ENCODE measurements at regions not wholly inside any gene's neighbourhood (a gene's known extent, or its start where the extent isn't known, plus 50 kb on each side); places are given as distances from the start of the nearest gene placed in this dataset.
A peak's percentile ranks its signal among the peaks of the same experiment; 100 is the strongest.

DNA sequence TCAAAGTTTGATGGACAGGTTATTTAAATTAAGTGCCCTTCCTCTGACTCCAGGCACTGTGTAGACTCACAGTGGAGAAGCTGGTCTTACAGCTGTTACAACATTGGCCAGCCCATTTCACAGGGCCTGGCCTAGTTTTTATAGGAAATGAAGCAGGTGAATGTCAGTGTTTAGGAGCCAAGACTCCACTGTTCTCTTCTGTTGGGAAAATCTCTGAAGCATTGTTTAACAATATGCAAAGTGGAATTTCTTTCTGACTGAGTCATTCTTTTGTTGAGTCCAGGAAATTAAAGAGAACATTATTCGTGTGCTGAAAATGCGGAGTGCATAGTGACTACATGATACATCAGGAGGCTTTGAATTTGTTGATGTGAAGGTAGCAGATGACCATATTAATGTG, 64.7 kb downstream of the ARRDC4 start:
- peak; percentile 84 for DNase-seq (ENCODE audit: low read depth)

GRCh38 chr15:98034731-98035130, 74.2 kb downstream of the ARRDC4 start:
- no peak for DNase-seq (ENCODE audit: low read depth)

DNA sequence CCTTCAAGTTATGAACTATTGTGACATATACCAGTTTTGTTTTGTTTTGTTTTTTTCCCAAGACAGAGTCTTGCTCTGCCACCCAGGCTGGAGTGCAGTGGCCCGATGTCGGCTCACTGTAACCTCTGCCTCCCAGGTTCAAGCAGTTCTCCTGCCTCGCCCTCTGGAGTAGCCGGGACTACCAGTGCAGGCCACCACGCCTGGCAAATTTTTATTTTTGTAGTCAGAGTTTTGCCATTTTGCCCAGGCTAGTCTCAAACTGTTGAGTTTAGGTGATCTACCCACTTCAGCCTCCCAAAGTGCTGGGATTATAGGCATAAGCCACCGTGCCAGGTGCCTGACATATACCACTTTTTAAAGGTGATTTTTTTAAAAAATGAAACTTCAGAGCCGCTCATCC, 74.6 kb downstream of the ARRDC4 start:
- DNase-seq (ENCODE audit: low read depth) = no peak

GRCh38 chr15:98035577-98036010, 75.1 kb downstream of the ARRDC4 start:
- DNase-seq (ENCODE audit: low read depth) = no peak

GRCh38 chr15:98039596-98039995, 79.1 kb downstream of the ARRDC4 start:
- DNase-seq (ENCODE audit: low read depth) = no peak

GRCh38 chr15:98040146-98040545, 79.6 kb downstream of the ARRDC4 start:
- no peak for DNase-seq (ENCODE audit: low read depth)

DNA sequence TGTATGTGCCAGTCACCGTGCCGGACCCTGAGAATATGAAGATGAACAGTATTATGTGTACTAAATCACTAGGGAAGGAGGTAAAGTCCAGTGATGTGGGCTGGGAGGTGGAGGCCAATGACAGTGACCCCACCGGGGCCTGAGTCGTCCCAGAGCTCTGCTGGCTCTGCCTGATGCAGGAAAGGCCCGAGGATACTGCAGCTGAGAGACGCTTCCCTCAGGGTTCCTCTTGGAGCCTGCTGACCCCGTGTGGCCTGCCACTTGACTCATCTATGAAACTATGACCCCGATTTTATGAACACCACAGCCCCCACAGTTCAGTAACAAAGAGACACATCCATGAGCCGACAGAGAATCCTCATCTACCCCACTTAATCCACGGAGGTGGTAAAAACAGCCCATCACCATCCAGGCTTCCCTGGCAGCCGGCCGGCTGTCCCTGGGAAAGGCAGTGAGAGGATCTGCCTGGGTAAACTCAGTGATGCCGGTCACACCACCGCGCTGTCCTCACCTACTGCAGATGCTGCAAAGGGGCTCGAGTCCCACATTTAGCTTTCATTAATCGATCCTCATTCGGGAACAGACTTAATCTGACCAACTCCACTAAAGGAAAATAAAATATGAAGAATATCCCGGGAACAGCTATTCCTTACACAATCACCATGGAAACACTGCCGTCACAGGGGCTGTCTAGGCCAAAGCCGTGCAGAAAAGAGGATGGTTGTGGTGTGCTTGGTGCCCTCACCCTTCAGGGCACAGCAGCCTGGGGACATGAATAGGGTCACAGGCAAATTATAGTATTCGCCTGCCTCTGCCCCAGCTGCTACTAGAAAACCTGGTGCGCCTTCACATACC, 82.9 kb downstream of the ARRDC4 start:
- DNase-seq (ENCODE audit: low read depth) = peak; percentile 5

DNA sequence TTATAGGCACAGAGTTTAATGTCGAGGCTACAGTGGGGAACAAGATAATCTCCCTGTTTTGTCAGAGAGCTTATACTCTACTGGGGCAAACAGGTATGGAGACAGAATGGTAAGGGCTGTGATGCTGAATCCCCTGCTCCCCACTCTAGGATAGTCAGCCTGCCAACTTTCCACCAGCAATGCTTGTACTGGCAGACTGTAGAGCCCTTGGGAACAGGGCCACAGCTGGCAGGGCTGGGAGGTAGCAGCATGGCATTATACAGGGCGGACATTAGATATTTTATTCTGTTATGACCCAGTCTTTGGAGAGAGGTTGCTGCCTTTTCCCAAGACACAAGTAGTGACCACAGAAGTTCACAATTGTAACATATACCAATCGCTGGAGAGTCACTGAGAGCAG, 91.2 kb downstream of the ARRDC4 start:
- no peak for DNase-seq (ENCODE audit: low read depth)

DNA sequence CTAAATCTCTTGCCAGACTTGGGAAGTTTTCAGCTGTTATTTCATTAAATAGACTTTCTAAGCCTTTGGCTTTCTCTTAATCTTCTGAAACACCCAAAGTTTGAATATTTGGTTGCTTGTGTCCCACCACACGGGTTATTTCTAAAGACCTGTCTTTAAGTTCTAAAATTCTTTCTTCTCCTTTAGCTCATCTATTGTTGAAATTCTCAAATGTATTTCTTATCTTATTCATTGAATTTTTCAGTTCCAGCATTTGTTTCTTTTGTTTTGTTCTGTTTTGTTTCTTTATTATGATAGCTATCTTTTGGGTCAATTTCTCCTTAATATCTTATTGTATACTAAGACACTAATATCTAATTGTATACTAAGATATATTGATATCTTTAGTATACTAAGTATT, 97.0 kb downstream of the ARRDC4 start:
- DNase-seq (ENCODE audit: low read depth) = no peak

- DNase-seq (ENCODE audit: low read depth) = no peak
Measured at GRCh38 chr15:98062869-98063268, 102.4 kb downstream of the ARRDC4 start.

DNA sequence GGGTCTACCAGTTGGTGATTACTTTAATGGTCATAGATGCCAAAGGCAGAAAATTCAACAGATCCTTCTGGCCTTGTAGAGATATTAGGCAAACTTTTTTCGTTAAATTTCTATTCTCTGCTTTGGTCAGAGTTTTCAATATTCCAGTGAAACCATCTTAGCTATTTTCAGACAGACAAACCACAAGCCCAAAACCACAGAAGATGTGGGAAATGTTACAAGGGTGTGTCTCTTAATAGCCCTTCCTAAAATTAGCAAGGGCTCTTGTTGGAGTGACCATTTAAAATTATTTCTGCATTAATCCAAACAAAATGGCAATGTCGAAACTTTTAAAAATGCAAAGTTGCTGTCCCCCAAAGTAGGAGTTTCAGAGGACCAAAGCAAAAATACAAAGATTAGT, 102.8 kb downstream of the ARRDC4 start:
- DNase-seq (ENCODE audit: low read depth) = peak; percentile 88

GRCh38 chr15:98063871-98064270, 103.4 kb downstream of the ARRDC4 start:
- DNase-seq (ENCODE audit: low read depth) = peak; percentile 67

GRCh38 chr15:98067339-98067738, 106.8 kb downstream of the ARRDC4 start:
- DNase-seq (ENCODE audit: low read depth) = peak; percentile 97

- DNase-seq (ENCODE audit: low read depth) = peak; percentile 77
Measured at GRCh38 chr15:98069256-98069655, 108.8 kb downstream of the ARRDC4 start.

DNA sequence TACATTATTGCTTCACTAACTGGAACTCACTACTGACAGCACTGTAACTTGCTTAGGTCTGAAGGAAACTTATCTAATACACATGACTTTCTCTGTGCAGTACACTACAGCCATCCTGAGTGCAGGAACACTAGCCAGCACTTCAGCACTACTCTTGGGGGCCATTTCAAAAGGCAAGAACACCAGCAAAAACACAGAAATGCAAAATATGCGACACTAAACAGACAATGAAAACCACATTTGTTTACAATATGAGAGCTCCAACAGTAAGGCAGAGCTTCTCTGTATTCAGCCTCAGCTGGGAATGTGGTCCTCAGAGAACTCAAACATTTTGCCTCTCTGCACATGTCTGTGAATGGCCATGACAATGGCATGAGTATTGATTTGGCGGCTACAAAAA, 109.6 kb downstream of the ARRDC4 start:
- peak; percentile 94 for DNase-seq (ENCODE audit: low read depth)

GRCh38 chr15:98071786-98072185, 111.3 kb downstream of the ARRDC4 start:
- DNase-seq (ENCODE audit: low read depth) = peak; percentile 77

DNA sequence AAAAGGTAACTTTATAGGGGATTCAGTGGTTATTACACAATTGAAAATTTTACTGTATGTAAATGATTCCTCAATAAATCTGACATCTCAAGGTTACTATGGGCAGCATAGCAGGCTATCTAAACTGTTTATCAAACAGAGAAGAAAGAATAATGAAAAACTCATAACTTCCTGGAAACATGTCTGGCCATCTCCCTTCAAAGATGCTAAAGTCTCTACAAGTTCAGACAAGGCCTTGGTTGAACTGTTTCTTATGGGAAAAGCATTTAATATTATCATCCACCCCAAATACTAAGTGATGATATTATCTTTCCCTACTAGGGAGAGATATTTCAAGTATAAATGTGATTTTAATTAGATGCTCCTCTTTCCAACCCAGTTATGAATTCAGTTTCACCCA, 114.9 kb downstream of the ARRDC4 start:
- no peak for DNase-seq (ENCODE audit: low read depth)

- peak; percentile 78 for DNase-seq (ENCODE audit: low read depth)
Measured at GRCh38 chr15:98076021-98076816, 115.7 kb downstream of the ARRDC4 start.

DNA sequence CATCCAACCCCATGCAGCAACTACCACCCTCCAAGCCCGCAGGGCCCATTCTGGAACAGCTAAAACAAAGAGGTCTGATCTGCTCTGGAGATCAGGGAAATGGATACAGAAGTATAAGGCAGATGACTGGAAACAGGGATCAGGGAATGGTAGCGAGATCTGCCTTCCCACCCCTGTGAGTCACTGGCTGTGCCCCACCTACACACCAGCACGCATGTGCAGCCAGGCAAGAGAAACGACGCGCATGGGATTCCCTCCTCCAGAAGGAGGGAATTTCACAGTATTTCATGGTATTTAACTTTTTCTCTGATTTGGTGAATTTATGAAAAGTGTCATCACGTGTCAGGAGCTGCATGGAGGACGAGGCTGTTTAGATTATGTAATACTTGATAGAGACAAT, 116.7 kb downstream of the ARRDC4 start:
- DNase-seq (ENCODE audit: low read depth) = no peak

GRCh38 chr15:98080791-98081190, 120.3 kb downstream of the ARRDC4 start:
- DNase-seq (ENCODE audit: low read depth) = no peak

DNA sequence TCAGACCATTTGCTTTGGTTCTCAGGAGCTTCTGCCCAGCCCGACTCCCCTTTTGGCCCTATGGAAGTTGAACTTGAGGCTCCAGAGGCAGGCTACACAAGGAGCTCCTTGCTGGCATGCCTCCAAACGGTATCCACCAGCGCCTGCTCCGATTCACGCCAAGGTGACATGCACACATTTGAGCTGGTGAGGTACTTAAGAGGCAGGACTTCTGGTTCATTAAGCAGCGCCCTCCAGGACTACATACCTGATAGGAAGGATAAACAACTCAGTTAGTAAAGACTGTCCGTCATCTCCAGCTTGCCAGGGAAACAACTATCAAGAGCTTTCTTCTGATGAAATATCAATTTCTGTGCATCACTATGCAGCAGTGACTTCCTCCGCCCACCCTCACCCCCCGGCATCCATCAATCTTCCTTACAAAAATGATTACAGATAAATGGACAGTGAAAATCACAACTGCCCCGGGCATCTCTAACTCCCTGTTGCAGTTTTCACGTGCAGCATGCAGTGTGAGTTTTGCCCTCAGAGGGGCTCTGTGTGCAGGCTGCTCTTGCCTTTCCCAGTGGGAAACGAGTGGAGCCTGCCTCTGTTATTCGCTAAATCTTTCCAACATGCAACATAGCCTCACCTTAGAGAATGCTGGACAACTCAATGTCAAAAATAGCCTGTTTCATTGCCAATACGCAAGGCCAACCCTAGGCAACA, 122.9 kb downstream of the ARRDC4 start:
- no peak for DNase-seq (ENCODE audit: low read depth)

GRCh38 chr15:98085003-98085639, 124.6 kb downstream of the ARRDC4 start:
- peak; percentile 80 for DNase-seq (ENCODE audit: low read depth)

Measured in EH (cell line).